PC-9 (cell line): ENCODE measurements at regions not wholly inside any gene's neighbourhood (a gene's known extent, or its start where the extent isn't known, plus 50 kb on each side); places are given as distances from the start of the nearest gene placed in this dataset.

Experiments used
- BruUV-seq: library from RNA; stranded (reverse); fragments of 400-500 nt; replicated peaks from 2 replicates; lab custom pipeline; 2021; lab: Mats Ljungman, UMichigan
- CTCF ChIA-PET: fragments of 300-600 bp; sonication (Branson Sonifier 250); formaldehyde crosslinking; loops from one replicate; lab custom pipeline; 2022; ENCODE audit warnings: antibody characterized with exemption; lab: Charles Lee
- POLR2A ChIA-PET: fragments of 300-600 bp; sonication (Branson Sonifier 250); formaldehyde crosslinking; loops from one replicate; lab custom pipeline; 2022; ENCODE audit warnings: antibody characterized with exemption; ENCODE audit not compliant: unreplicated experiment; lab: Charles Lee
- DNase-seq, 2 experiments: peaks; one replicate each; pipeline versions ENCODE4 v3.0.0 to v3.0.0-alpha.2; 2015 to 2022; ENCODE audit warnings: mixed read lengths in 1 of 2
- H2AFZ ChIP-seq: fragments of 200-600 bp; sonication (generic); 2 replicates; pipeline ENCODE4 v1.8.1; 2017; ENCODE audit warnings: antibody characterized with exemption
- H3F3A ChIP-seq: fragments of 200-600 bp; sonication (generic); 2 replicates; pipeline ENCODE4 v1.8.1; 2017; ENCODE audit warnings: antibody characterized with exemption, mild to moderate bottlenecking, low read depth; ENCODE audit not compliant: insufficient read depth
- H3K27ac ChIP-seq: fragments of 200-600 bp; sonication (generic); 2 replicates; pipeline ENCODE4 v1.6.1; 2016; ENCODE audit warnings: mixed run types
- H3K27me3 ChIP-seq: fragments of 200-600 bp; sonication (generic); 2 replicates; pipeline ENCODE4 v1.6.1; 2016; ENCODE audit warnings: low read depth, mixed run types; ENCODE audit not compliant: insufficient read depth
- H3K36me3 ChIP-seq: fragments of 200-600 bp; sonication (generic); 2 replicates; pipeline ENCODE4 v1.6.1; 2016; ENCODE audit warnings: low read depth, mixed run types
- H3K4me1 ChIP-seq: fragments of 200-600 bp; sonication (generic); replicated peaks from 2 replicates; pipeline ENCODE4 v1.6.1; 2016; ENCODE audit warnings: mixed run types; ENCODE audit not compliant: insufficient read depth
- H3K4me2 ChIP-seq: fragments of 200-600 bp; sonication (generic); 2 replicates; pipeline ENCODE4 v1.6.1; 2017; ENCODE audit warnings: mixed run types
- H3K4me3 ChIP-seq: fragments of 200-600 bp; sonication (generic); 2 replicates; pipeline ENCODE4 v1.6.1; 2016; ENCODE audit warnings: mixed run types
- H3K79me2 ChIP-seq: fragments of 200-600 bp; sonication (generic); 2 replicates; pipeline ENCODE4 v1.6.1; 2017; ENCODE audit warnings: low read depth, mixed run types
- H3K9me2 ChIP-seq: fragments of 200-600 bp; sonication (generic); 2 replicates; pipeline ENCODE4 v1.8.1; 2017; ENCODE audit warnings: mild to moderate bottlenecking; ENCODE audit not compliant: insufficient read depth
- H3K9me3 ChIP-seq: fragments of 200-600 bp; sonication (generic); 2 replicates; pipeline ENCODE4 v1.8.1; 2016; ENCODE audit warnings: low read depth; ENCODE audit not compliant: insufficient read depth
- H4K20me1 ChIP-seq: fragments of 200-600 bp; sonication (generic); 2 replicates; pipeline ENCODE4 v1.8.1; 2017; ENCODE audit not compliant: insufficient read depth
- CTCF ChIP-seq: fragments of 200-600 bp; sonication (generic); conservative IDR thresholded peaks from 2 replicates; pipeline ENCODE4 v1.6.1; 2017; ENCODE audit warnings: mixed run types, antibody characterized with exemption, mild to moderate bottlenecking, moderate library complexity
- EZH2 ChIP-seq: fragments of 200-600 bp; sonication (generic); IDR thresholded peaks from 2 replicates; pipeline ENCODE4 v1.8.0; 2017; ENCODE audit warnings: antibody characterized with exemption, low read depth
- intact Hi-C: fragments of 100-400 bp; cut with micrococcal nuclease; formaldehyde crosslinking; loops from one replicate; pipeline ENCODE4 v1.10.0; 2022; ENCODE audit not compliant: unreplicated experiment

DNA sequence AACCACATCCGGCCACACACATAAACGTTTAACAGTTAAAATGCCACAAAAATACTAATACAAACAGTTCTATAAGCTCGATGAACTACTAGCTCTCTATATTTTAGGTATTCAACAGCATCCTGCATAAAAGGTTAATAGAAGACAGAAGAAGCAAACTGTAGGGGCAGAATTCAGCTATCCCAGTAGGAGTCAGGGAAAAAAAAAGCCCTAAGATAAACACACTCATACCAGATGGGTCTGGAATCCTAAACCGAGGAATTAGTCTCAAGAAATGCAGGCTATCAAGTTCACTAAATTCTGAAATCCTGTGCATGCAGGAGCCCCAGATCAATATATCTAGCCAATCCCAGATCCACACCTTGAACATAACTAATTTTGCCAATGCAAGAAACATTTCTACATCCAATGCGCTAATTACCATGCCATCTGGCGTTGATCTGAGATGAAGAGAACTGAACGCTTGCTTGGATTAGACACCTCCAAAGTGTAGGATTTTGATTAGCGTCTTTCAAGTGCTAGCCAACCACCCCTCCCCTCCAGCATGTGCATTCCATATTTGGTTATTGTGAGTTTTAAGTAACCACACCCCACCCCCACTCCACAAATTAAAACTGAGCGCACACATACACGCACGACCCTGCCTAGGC is 512.2 kb upstream of the INTU start:
- ChIA-PET CTCF (no interaction called here), POLR2A (no interaction called here)
- Histone ChIP-seq H3K4me2 (no peak overlapping the region), H3K4me3 (no peak overlapping the region), H3K4me1 (no peaks in the 10 kb centered on the region), H3K36me3 (no peaks in the 10 kb centered on the region), H3K9me3 (no peaks in the 10 kb centered on the region), H3K27ac (no peak overlapping the region), H4K20me1 (no peaks in the 10 kb centered on the region), H3K79me2 (no peaks in the 10 kb centered on the region), H3F3A (no peaks in the 10 kb centered on the region), H2AFZ (no peak overlapping the region), H3K9me2 (no peaks in the 10 kb centered on the region), H3K27me3 (no peaks in the 10 kb centered on the region)
- no peak for DNase-seq
- TF ChIP-seq CTCF (no peak), EZH2 (no peak)
- intact Hi-C loops: loop anchor here (10.0 kb wide), 1 partner anchor 486 kb away; no protein-coding TSS in a partner anchor
- no TSS peak for BruUV-seq

DNA sequence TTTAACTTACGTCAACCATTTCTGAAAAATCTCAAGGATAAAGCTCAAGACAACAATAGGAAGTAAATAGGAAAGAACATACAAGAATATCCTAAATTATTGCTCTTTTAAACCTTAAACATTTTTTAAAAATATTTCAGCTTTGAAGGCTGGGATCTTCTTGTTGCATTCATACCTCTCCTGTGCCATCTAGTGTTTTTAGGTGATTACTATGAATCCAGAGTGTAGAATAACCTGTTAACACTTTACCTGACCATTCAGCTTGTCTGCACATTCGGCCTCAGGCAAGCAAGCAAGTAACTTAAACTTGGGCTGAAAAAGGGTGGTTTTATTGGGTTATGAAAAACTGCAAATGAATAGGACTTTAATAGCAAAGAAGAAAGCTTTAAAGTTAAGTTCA is 507.8 kb upstream of the INTU start:
- no peak overlapping the region for H2AFZ ChIP-seq
- CTCF ChIA-PET: no interaction called here
- H3F3A ChIP-seq: no peaks in the 10 kb centered on the region
- BruUV-seq: no TSS peak
- no peaks in the 10 kb centered on the region for H3K79me2 ChIP-seq
- H3K4me2 ChIP-seq: no peak overlapping the region
- no peaks in the 10 kb centered on the region for H3K4me1 ChIP-seq
- H3K4me3 ChIP-seq: no peak overlapping the region
- POLR2A ChIA-PET: no interaction called here
- DNase-seq: no peak
- H3K27ac ChIP-seq: no peak overlapping the region
- TF ChIP-seq CTCF: peak; percentile 25; the same call in 1 of the 2 replicates
- TF ChIP-seq EZH2: no peak
- H3K27me3 ChIP-seq: no peaks in the 10 kb centered on the region
- no peaks in the 10 kb centered on the region for H4K20me1 ChIP-seq
- H3K9me3 ChIP-seq: no peaks in the 10 kb centered on the region
- intact Hi-C loops: loop anchor here (10.0 kb wide), 1 partner anchor 490 kb away; no protein-coding TSS in a partner anchor
- H3K9me2 ChIP-seq: no peaks in the 10 kb centered on the region
- H3K36me3 ChIP-seq: no peaks in the 10 kb centered on the region

GRCh38 chr4:127126718-127127117 is 506.0 kb upstream of the INTU start:
- no peak for DNase-seq
- BruUV-seq: no TSS peak
- no peak for TF ChIP-seq EZH2
- TF ChIP-seq CTCF: no peak
- no peak overlapping the region for H3K27ac ChIP-seq
- H3K4me1 ChIP-seq: no peaks in the 10 kb centered on the region
- H4K20me1 ChIP-seq: no peaks in the 10 kb centered on the region
- H3K4me3 ChIP-seq: no peak overlapping the region
- no peak overlapping the region for H3K4me2 ChIP-seq
- H3K79me2 ChIP-seq: no peaks in the 10 kb centered on the region
- H3F3A ChIP-seq: no peaks in the 10 kb centered on the region
- H3K9me3 ChIP-seq: no peaks in the 10 kb centered on the region
- H3K9me2 ChIP-seq: no peaks in the 10 kb centered on the region
- H2AFZ ChIP-seq: no peak overlapping the region
- ChIA-PET CTCF (no interaction called here), POLR2A (no interaction called here)
- H3K27me3 ChIP-seq: no peaks in the 10 kb centered on the region
- no peaks in the 10 kb centered on the region for H3K36me3 ChIP-seq
- intact Hi-C loops: loop anchor here (10.0 kb wide), 1 partner anchor 492 kb away; no protein-coding TSS in a partner anchor
